ENCODE measurements at regions not wholly inside any gene's neighbourhood (a gene's known extent, or its start where the extent isn't known, plus 50 kb on each side); places are given as distances from the start of the nearest gene placed in this dataset.

- Mint-ChIP-seq H3K4me1 (no peaks in the 10 kb centered on the region), H3K27me3 (no peaks in the 10 kb centered on the region), H3K36me3 (no peaks in the 10 kb centered on the region), H3K4me3 (no peak overlapping the region), H3K27ac (no peak overlapping the region), H3K9me3 (ENCODE audit: low read depth) (peaks cover 6% of the 10 kb centered on the region)
- CTCF ChIA-PET, result no interaction called here
- no peak for DNase-seq
- no peak for ATAC-seq
Observed at GRCh38 chr2:163255086-163255485, 416.5 kb upstream of the KCNH7 start.

- DNase-seq (no peak), ATAC-seq (no peak)
- Mint-ChIP-seq H3K4me1 (no peaks in the 10 kb centered on the region), H3K27me3 (no peaks in the 10 kb centered on the region), H3K4me3 (no peak overlapping the region), H3K27ac (no peak overlapping the region), H3K9me3 (ENCODE audit: low read depth) (peaks cover 2% of the 10 kb centered on the region), H3K36me3 (no peaks in the 10 kb centered on the region)
- CTCF ChIA-PET, result no interaction called here
Observed at GRCh38 chr2:163253621-163254285, 415.2 kb upstream of the KCNH7 start.

GRCh38 chr2:163252199-163252598, 413.6 kb upstream of the KCNH7 start:
- Mint-ChIP-seq H3K36me3 (no peaks in the 10 kb centered on the region), H3K9me3 (ENCODE audit: low read depth) (peaks cover 2% of the 10 kb centered on the region), H3K4me3 (no peak overlapping the region), H3K27ac (no peak overlapping the region), H3K27me3 (no peaks in the 10 kb centered on the region), H3K4me1 (no peaks in the 10 kb centered on the region)
- CTCF ChIA-PET, result no interaction called here
- DNase-seq (no peak), ATAC-seq (no peak)

GRCh38 chr2:163248376-163249253, 410.0 kb upstream of the KCNH7 start:
- CTCF ChIA-PET, result no interaction called here
- H3K4me3 Mint-ChIP-seq, result no peak overlapping the region
- H3K27ac Mint-ChIP-seq, result no peak overlapping the region
- ATAC-seq, result no peak
- H3K36me3 Mint-ChIP-seq, result no peaks in the 10 kb centered on the region
- H3K4me1 Mint-ChIP-seq, result no peaks in the 10 kb centered on the region
- H3K9me3 Mint-ChIP-seq (ENCODE audit: low read depth), result peaks cover 3% of the 10 kb centered on the region
- no peak for DNase-seq
- H3K27me3 Mint-ChIP-seq, result no peaks in the 10 kb centered on the region

GRCh38 chr2:163247847-163248220, 409.3 kb upstream of the KCNH7 start:
- Mint-ChIP-seq H3K36me3 (no peaks in the 10 kb centered on the region), H3K9me3 (ENCODE audit: low read depth) (peaks cover 3% of the 10 kb centered on the region), H3K4me1 (no peaks in the 10 kb centered on the region), H3K4me3 (no peak overlapping the region), H3K27me3 (no peaks in the 10 kb centered on the region), H3K27ac (no peak overlapping the region)
- no peak for DNase-seq
- CTCF ChIA-PET, result no interaction called here
- ATAC-seq, result no peak

GRCh38 chr2:163247156-163247846, 408.7 kb upstream of the KCNH7 start:
- Mint-ChIP-seq H3K27me3 (no peaks in the 10 kb centered on the region), H3K4me1 (no peaks in the 10 kb centered on the region), H3K27ac (no peak overlapping the region), H3K36me3 (no peaks in the 10 kb centered on the region), H3K4me3 (no peak overlapping the region), H3K9me3 (ENCODE audit: low read depth) (peaks cover 3% of the 10 kb centered on the region)
- ATAC-seq (no peak), DNase-seq (no peak)
- CTCF ChIA-PET, result no interaction called here

GRCh38 chr2:163246135-163246534, 407.6 kb upstream of the KCNH7 start:
- no peak overlapping the region for H3K4me3 Mint-ChIP-seq
- no peak for ATAC-seq
- no peaks in the 10 kb centered on the region for H3K27me3 Mint-ChIP-seq

GRCh38 chr2:163236553-163236952, 398.0 kb upstream of the KCNH7 start:
- Mint-ChIP-seq H3K27ac (no peak overlapping the region), H3K27me3 (no peaks in the 10 kb centered on the region), H3K9me3 (ENCODE audit: low read depth) (peaks cover 20% of the 10 kb centered on the region), H3K4me3 (no peak overlapping the region), H3K36me3 (no peaks in the 10 kb centered on the region), H3K4me1 (no peaks in the 10 kb centered on the region)
- no peak for ATAC-seq
- CTCF ChIA-PET, result no interaction called here
- no peak for DNase-seq

More at GRCh38 chr2:163246135-163246534, 407.6 kb upstream of the KCNH7 start:
- Mint-ChIP-seq H3K27ac (no peak overlapping the region), H3K4me1 (no peaks in the 10 kb centered on the region), H3K9me3 (ENCODE audit: low read depth) (peaks cover 3% of the 10 kb centered on the region), H3K36me3 (no peaks in the 10 kb centered on the region)
- no peak for DNase-seq
- CTCF ChIA-PET, result no interaction called here

GRCh38 chr2:163231666-163232065, 393.1 kb upstream of the KCNH7 start:
- DNase-seq, result no peak
- Mint-ChIP-seq H3K36me3 (no peaks in the 10 kb centered on the region), H3K4me3 (no peak overlapping the region), H3K9me3 (ENCODE audit: low read depth) (peaks cover 8% of the 10 kb centered on the region), H3K27me3 (no peaks in the 10 kb centered on the region), H3K4me1 (no peaks in the 10 kb centered on the region), H3K27ac (no peak overlapping the region)
- no peak for ATAC-seq
- CTCF ChIA-PET, result no interaction called here

- ATAC-seq (no peak), DNase-seq (no peak)
- Mint-ChIP-seq H3K4me3 (no peak overlapping the region), H3K4me1 (no peaks in the 10 kb centered on the region), H3K27me3 (no peaks in the 10 kb centered on the region), H3K9me3 (ENCODE audit: low read depth) (peaks cover 2% of the 10 kb centered on the region), H3K27ac (no peak overlapping the region), H3K36me3 (no peaks in the 10 kb centered on the region)
- CTCF ChIA-PET, result no interaction called here
Observed at GRCh38 chr2:163213661-163214081, 375.1 kb upstream of the KCNH7 start.

- H3K9me3 Mint-ChIP-seq (ENCODE audit: low read depth), result peaks cover 2% of the 10 kb centered on the region
- DNase-seq (no peak), ATAC-seq (no peak)
- no peaks in the 10 kb centered on the region for H3K27me3 Mint-ChIP-seq
- H3K4me1 Mint-ChIP-seq, result no peaks in the 10 kb centered on the region
- H3K27ac Mint-ChIP-seq, result no peak overlapping the region
- no peak overlapping the region for H3K4me3 Mint-ChIP-seq
- H3K36me3 Mint-ChIP-seq, result no peaks in the 10 kb centered on the region
- CTCF ChIA-PET, result no interaction called here
Observed at GRCh38 chr2:163210430-163210918, 371.9 kb upstream of the KCNH7 start.

- DNase-seq (no peak), ATAC-seq (no peak)
- CTCF ChIA-PET, result no interaction called here
- H3K4me1 Mint-ChIP-seq, result no peaks in the 10 kb centered on the region
- H3K27ac Mint-ChIP-seq, result no peak overlapping the region
- H3K9me3 Mint-ChIP-seq (ENCODE audit: low read depth), result peaks cover 2% of the 10 kb centered on the region
- no peaks in the 10 kb centered on the region for H3K27me3 Mint-ChIP-seq
- H3K36me3 Mint-ChIP-seq, result no peaks in the 10 kb centered on the region
- no peak overlapping the region for H3K4me3 Mint-ChIP-seq
Observed at GRCh38 chr2:163207693-163208370, 369.3 kb upstream of the KCNH7 start.

- Mint-ChIP-seq H3K27me3 (no peaks in the 10 kb centered on the region), H3K36me3 (no peaks in the 10 kb centered on the region), H3K9me3 (ENCODE audit: low read depth) (no peaks in the 10 kb centered on the region), H3K27ac (no peak overlapping the region), H3K4me3 (no peak overlapping the region), H3K4me1 (no peaks in the 10 kb centered on the region)
- DNase-seq, result no peak
- ATAC-seq, result no peak
- CTCF ChIA-PET, result no interaction called here
Observed at GRCh38 chr2:163205589-163206254, 367.2 kb upstream of the KCNH7 start.

All from activated CD8-positive, alpha-beta memory T cell treated with anti-CD3 and anti-CD28 coated beads, Interleukin-2, amount 10 ng/mL, durations not matched to agents 7 days and 5 days (primary cell).